COLO668 (cell line): ENCODE measurements at regions not wholly inside any gene's neighbourhood (a gene's known extent, or its start where the extent isn't known, plus 50 kb on each side); places are given as distances from the start of the nearest gene placed in this dataset.
"Not testable (repeated sequence)": the region's sequence is repeated elsewhere in the genome, so short reads cannot be mapped to it uniquely, and the experiment has no call there.

Source experiments
- DNase-seq: peaks from one replicate; lab custom pipeline; 2025; ENCODE audit not compliant: unreplicated experiment; lab: John Stamatoyannopoulos, UW

GRCh38 chr6:6748001-6748400, 159.5 kb downstream of the LY86 start:
- no peak for DNase-seq

GRCh38 chr6:6749702-6750491, 161.4 kb downstream of the LY86 start:
- DNase-seq: peak; percentile 4

- no peak for DNase-seq
Measured at GRCh38 chr6:6750594-6751265, 162.2 kb downstream of the LY86 start.

GRCh38 chr6:6751266-6751596, 162.7 kb downstream of the LY86 start:
- DNase-seq: no peak

- no peak for DNase-seq
Measured at GRCh38 chr6:6751619-6752023, 163.1 kb downstream of the LY86 start.

GRCh38 chr6:6752129-6752528, 163.6 kb downstream of the LY86 start:
- DNase-seq: no peak

GRCh38 chr6:6753301-6753700, 164.8 kb downstream of the LY86 start:
- DNase-seq: no peak

- DNase-seq: no peak
Measured at GRCh38 chr6:6756526-6756925, 168.0 kb downstream of the LY86 start.

- no peak for DNase-seq
Measured at GRCh38 chr6:6758546-6758914, 170.0 kb downstream of the LY86 start.

- peak; percentile 67 for DNase-seq
Measured at GRCh38 chr6:6758915-6759654, 170.6 kb downstream of the LY86 start.

GRCh38 chr6:6760002-6760401, 171.5 kb downstream of the LY86 start:
- no peak for DNase-seq

- DNase-seq: not testable (repeated sequence)
Measured at GRCh38 chr6:6762566-6762965, 174.0 kb downstream of the LY86 start.

GRCh38 chr6:6764764-6765434, 176.4 kb downstream of the LY86 start:
- DNase-seq: no peak

- DNase-seq: no peak
Measured at GRCh38 chr6:6766230-6766905, 177.8 kb downstream of the LY86 start.

GRCh38 chr6:6769466-6769865, 180.9 kb downstream of the LY86 start:
- DNase-seq: no peak

- DNase-seq: no peak
Measured at GRCh38 chr6:6771224-6771945, 182.9 kb downstream of the LY86 start.

GRCh38 chr6:6771964-6772363, 183.4 kb downstream of the LY86 start:
- DNase-seq: no peak

GRCh38 chr6:6772751-6773150, 184.2 kb downstream of the LY86 start:
- DNase-seq: no peak

- peak; percentile 74 for DNase-seq
Measured at GRCh38 chr6:6775074-6775473, 186.6 kb downstream of the LY86 start.

- no peak for DNase-seq
Measured at GRCh38 chr6:6780231-6780630, 191.7 kb downstream of the LY86 start.
